ENCODE measurements at regions not wholly inside any gene's neighbourhood (a gene's known extent, or its start where the extent isn't known, plus 50 kb on each side); places are given as distances from the start of the nearest gene placed in this dataset.

- Histone ChIP-seq H3K27me3 (peaks cover 30% of the 10 kb centered on the region), H3K36me3 (no peaks in the 10 kb centered on the region), H3K4me3 (no peak overlapping the region), H3K9me3 (no peaks in the 10 kb centered on the region), H3K27ac (no peak overlapping the region), H3K4me1 (peaks cover 13 to 21% (median 17%) of the 10 kb centered on the region in 4 donors)
- no peak for DNase-seq
- 85% methylated on average over 10 of the region's 11 CpGs; no CpG with 5 or more reads in 1 of the 2 donors for WGBS, 2 donors (ENCODE audit: low coverage in 1 of 2)
- TF ChIP-seq CTCF (IDR thresholded peaks at IDR 0.05) (no peak), POLR2AphosphoS5 (IDR thresholded peaks at IDR 0.05) (no peak), EP300 (IDR thresholded peaks at IDR 0.05; ENCODE audit: low read depth) (no peak), POLR2A (IDR thresholded peaks at IDR 0.05) (no peak)
- in situ Hi-C loops (cut with MboI; ENCODE audit: low pct_ligation_motif_present in 1 of 4, low pct_unique_long_range_greater_than_20kb in 1 of 4, low sequenced_read_pairs in 3 of 4), result no loop called here
- intact Hi-C loops (cut with DNase I; ENCODE audit: low total_unique reads), result no loop called here
These were observed 206.0 kb downstream of the GLI2 start for GRCh38 chr2:120941571-120942120.

- in situ Hi-C loops (cut with MboI; ENCODE audit: low pct_ligation_motif_present in 1 of 4, low pct_unique_long_range_greater_than_20kb in 1 of 4, low sequenced_read_pairs in 3 of 4) (no loop called here), intact Hi-C loops (cut with DNase I; ENCODE audit: low total_unique reads) (no loop called here)
- WGBS, 2 donors (ENCODE audit: low coverage in 1 of 2), result 82 to 87% methylated on average over 14 to 15 of the region's 15 CpGs
- Histone ChIP-seq H3K27ac (no peak overlapping the region), H3K4me3 (no peak overlapping the region), H3K4me1 (peaks cover 7 to 11% (median 8%) of the 10 kb centered on the region in 4 donors), H3K27me3 (peaks cover 23% of the 10 kb centered on the region), H3K36me3 (no peaks in the 10 kb centered on the region), H3K9me3 (no peaks in the 10 kb centered on the region)
- no peak for DNase-seq
- TF ChIP-seq EP300 (IDR thresholded peaks at IDR 0.05; ENCODE audit: low read depth) (no peak), CTCF (IDR thresholded peaks at IDR 0.05) (no peak), POLR2AphosphoS5 (IDR thresholded peaks at IDR 0.05) (no peak), POLR2A (IDR thresholded peaks at IDR 0.05) (no peak)
These were observed 207.0 kb downstream of the GLI2 start for GRCh38 chr2:120942658-120943057.

DNA sequence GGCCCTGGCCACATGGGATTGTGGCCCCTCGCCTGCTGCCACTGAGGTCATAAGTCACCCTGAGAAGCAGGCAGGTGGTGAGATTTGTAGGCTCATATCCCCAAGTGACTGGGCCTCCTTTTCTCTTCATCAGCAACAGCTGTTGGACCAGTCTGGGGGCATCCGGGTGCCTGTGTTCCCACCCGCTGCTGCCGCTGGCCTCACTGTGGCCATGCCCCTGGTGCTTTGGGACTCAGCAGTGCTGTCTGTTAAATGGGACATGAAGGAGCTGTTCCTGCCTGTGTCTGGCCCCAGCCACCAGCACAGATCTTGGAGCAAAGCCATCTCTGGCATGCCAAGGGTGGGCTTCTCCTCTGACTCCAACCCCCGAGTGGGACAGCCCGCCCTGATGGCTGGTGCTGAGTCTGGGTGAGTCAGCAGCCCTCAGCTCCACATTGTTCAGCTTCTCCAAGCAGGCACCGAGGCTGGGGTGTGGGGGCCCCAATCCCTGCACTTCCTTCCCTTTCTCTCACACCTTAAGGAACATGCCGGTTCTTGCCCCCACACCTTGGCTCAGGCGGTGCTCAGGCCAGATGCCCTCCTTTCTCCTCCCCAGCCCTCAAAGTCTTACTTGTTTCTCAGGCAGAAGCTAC lies 207.9 kb downstream of the GLI2 start:
- H3K27me3 ChIP-seq, result peaks cover 21% of the 10 kb centered on the region
- no peak for DNase-seq
- WGBS, 2 donors (ENCODE audit: low coverage in 1 of 2), result 76 to 80% methylated on average over 2 to 9 of the region's 9 CpGs
- H3K4me1 ChIP-seq, result peaks cover 0 to 3% (median under 1%) of the 10 kb centered on the region in 4 donors
- in situ Hi-C loops (cut with MboI; ENCODE audit: low pct_ligation_motif_present in 1 of 4, low pct_unique_long_range_greater_than_20kb in 1 of 4, low sequenced_read_pairs in 3 of 4) (no loop called here), intact Hi-C loops (cut with DNase I; ENCODE audit: low total_unique reads) (no loop called here)
- no peak for TF ChIP-seq POLR2AphosphoS5 (IDR thresholded peaks at IDR 0.05)
- no peak for TF ChIP-seq EP300 (IDR thresholded peaks at IDR 0.05; ENCODE audit: low read depth)
- TF ChIP-seq CTCF (IDR thresholded peaks at IDR 0.05), result no peak
- no peak for TF ChIP-seq POLR2A (IDR thresholded peaks at IDR 0.05)
- H3K4me3 ChIP-seq, result no peak overlapping the region
- no peaks in the 10 kb centered on the region for H3K9me3 ChIP-seq
- no peak overlapping the region for H3K27ac ChIP-seq
- no peaks in the 10 kb centered on the region for H3K36me3 ChIP-seq

DNA sequence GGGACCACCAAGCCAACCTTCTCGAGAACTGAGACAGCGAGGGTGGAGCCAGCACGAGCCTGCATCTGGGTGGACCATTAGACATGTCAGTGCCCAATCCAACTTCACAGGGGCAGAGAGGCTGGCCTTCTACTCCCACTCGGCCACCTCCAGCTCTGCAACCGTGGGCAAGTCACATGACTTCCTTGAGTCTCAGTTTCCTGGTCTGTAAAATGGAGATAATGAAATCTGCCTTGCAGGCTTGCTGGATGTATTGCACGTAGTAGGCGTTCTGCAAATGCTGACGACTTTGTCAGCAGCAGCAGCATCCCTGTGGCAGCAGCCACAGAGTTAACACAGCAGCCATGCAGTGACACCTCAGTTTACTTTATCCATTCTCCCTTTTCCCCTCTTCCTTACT lies 208.9 kb downstream of the GLI2 start:
- 80 to 85% methylated on average over 1 to 8 of the region's 8 CpGs for WGBS, 2 donors (ENCODE audit: low coverage in 1 of 2)
- Histone ChIP-seq H3K27ac (no peak overlapping the region), H3K27me3 (peaks cover 20% of the 10 kb centered on the region), H3K4me3 (no peak overlapping the region), H3K9me3 (no peaks in the 10 kb centered on the region), H3K36me3 (no peaks in the 10 kb centered on the region), H3K4me1 (no peaks in the 10 kb centered on the region)
- intact Hi-C loops (cut with DNase I; ENCODE audit: low total_unique reads), result no loop called here
- TF ChIP-seq POLR2AphosphoS5 (IDR thresholded peaks at IDR 0.05) (no peak), EP300 (IDR thresholded peaks at IDR 0.05; ENCODE audit: low read depth) (no peak), POLR2A (IDR thresholded peaks at IDR 0.05) (no peak), CTCF (IDR thresholded peaks at IDR 0.05) (no peak)
- no peak for DNase-seq
- in situ Hi-C loops (cut with MboI; ENCODE audit: low pct_ligation_motif_present in 1 of 4, low pct_unique_long_range_greater_than_20kb in 1 of 4, low sequenced_read_pairs in 3 of 4), result no loop called here
